ENCODE measurements at regions not wholly inside any gene's neighbourhood (a gene's known extent, or its start where the extent isn't known, plus 50 kb on each side); places are given as distances from the start of the nearest gene placed in this dataset.

DNA sequence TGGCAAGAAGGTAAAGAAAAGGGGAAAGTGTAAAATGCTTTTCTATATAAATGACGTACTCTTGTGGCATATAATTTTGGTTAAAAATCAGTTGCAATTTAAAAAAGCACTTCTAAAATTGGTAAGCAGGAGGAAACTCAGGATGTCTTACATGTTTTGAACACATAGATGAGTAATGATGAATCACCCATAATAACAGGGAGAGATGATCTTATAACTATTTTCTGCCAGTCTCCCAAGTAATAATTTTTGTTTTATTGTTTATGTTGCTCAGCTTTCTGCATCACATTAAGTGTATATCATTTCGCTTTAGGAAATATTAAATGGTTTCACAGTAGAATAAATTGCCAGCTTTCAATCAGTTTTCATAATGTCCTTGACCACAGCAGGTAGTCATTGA is 1430.7 kb upstream of the PCDH20 start:
- TF ChIP-seq POLR2A (IDR thresholded peaks at IDR 0.05) (no peak), POLR2AphosphoS5 (IDR thresholded peaks at IDR 0.05) (no peak)
- TF ChIP-seq, protein P1, sequence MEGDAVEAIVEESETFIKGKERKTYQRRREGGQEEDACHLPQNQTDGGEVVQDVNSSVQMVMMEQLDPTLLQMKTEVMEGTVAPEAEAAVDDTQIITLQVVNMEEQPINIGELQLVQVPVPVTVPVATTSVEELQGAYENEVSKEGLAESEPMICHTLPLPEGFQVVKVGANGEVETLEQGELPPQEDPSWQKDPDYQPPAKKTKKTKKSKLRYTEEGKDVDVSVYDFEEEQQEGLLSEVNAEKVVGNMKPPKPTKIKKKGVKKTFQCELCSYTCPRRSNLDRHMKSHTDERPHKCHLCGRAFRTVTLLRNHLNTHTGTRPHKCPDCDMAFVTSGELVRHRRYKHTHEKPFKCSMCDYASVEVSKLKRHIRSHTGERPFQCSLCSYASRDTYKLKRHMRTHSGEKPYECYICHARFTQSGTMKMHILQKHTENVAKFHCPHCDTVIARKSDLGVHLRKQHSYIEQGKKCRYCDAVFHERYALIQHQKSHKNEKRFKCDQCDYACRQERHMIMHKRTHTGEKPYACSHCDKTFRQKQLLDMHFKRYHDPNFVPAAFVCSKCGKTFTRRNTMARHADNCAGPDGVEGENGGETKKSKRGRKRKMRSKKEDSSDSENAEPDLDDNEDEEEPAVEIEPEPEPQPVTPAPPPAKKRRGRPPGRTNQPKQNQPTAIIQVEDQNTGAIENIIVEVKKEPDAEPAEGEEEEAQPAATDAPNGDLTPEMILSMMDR (IDR thresholded peaks at IDR 0.05) = no peak

Measured in prostate gland (tissue), 2 donors.